ENCODE measurements at regions not wholly inside any gene's neighbourhood (a gene's known extent, or its start where the extent isn't known, plus 50 kb on each side); places are given as distances from the start of the nearest gene placed in this dataset.

- TF ChIP-seq CTCF (IDR thresholded peaks at IDR 0.05): no peak
- TF ChIP-seq EP300 (IDR thresholded peaks at IDR 0.05): no peak
Measured at GRCh38 chr2:228527197-228527881, 345.9 kb upstream of the SPHKAP start.

Measured in stomach (tissue), 4 donors.